NT2/D1 (cell line): ENCODE measurements at regions not wholly inside any gene's neighbourhood (a gene's known extent, or its start where the extent isn't known, plus 50 kb on each side); places are given as distances from the start of the nearest gene placed in this dataset.

Experiments
- DNase-seq: peaks from one replicate; pipeline ENCODE4 v3.0.0-alpha.2; 2011; ENCODE audit warnings: low read depth, low spot score
- H3K27me3 ChIP-seq: 2 replicates; pipeline ENCODE4 v1.6.0; 2011; ENCODE audit warnings: mild to moderate bottlenecking; ENCODE audit not compliant: insufficient read length, insufficient read depth
- H3K36me3 ChIP-seq: 2 replicates; pipeline ENCODE4 v1.6.1; 2011; ENCODE audit warnings: mild to moderate bottlenecking, low read length, mixed read lengths; ENCODE audit not compliant: insufficient read depth, insufficient read length
- H3K4me1 ChIP-seq: 2 replicates; pipeline ENCODE4 v1.5.1; 2011; ENCODE audit not compliant: insufficient read depth, insufficient read length
- H3K4me3 ChIP-seq: 2 replicates; pipeline ENCODE4 v1.5.1; 2011; ENCODE audit warnings: low read depth; ENCODE audit not compliant: insufficient read length
- H3K9ac ChIP-seq: 2 replicates; pipeline ENCODE4 v1.6.0; 2011; ENCODE audit warnings: low read depth; ENCODE audit not compliant: insufficient read length
- H3K9me3 ChIP-seq: 2 replicates; pipeline ENCODE4 v1.5.1; 2011; ENCODE audit warnings: mild to moderate bottlenecking, low read length; ENCODE audit not compliant: insufficient read depth
- SUZ12 ChIP-seq: IDR thresholded peaks from 2 replicates; pipeline ENCODE4 v1.6.1; 2011; ENCODE audit not compliant: insufficient read length, insufficient read depth; ENCODE audit errors: extremely low read depth
- YY1 ChIP-seq: IDR thresholded peaks from 2 replicates; pipeline ENCODE4 v1.6.1; 2011; ENCODE audit not compliant: insufficient read length, insufficient read depth
- ZNF274 ChIP-seq: IDR thresholded peaks from 2 replicates; pipeline ENCODE4 v1.6.1; 2011; ENCODE audit warnings: mild to moderate bottlenecking, low read depth, low read length

DNA sequence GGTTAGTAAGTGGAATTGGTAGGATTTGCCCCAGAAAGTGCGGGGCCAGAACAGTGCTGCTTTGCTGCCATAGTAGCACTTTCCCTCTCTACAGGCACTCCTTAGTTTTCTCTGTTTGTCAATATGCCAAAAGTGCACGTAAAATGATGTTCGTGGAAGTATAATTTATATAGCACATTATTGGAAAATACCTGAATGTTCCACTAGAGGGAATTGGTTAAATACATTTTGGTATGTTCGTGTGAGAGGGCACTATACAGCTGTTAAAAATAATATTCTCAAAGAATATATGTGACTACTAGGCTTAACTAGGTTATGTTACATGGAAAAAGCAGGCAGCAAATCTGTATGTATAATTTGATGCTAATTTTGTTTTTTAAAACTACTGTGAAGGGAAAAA, 184.0 kb upstream of the GDNF start:
- DNase-seq = no peak

DNA sequence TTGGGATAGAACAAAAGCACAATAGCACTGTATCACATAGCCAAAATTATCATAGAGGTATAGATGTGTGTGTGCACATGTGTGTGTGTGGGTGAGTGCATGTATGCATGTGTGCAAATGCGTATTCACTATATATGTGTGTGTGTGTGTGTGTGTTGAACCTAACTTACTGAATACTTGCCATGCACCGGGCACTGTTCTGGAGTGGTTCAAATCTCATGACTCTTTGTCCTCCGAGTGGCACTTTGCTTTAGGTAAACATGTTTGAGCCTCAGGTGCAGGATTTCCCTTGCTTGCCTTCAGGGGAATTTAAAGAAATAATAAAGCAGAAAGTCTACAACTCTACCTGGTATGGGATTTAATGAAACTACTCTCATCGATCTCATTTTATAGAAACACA, 183.5 kb upstream of the GDNF start:
- no peaks in the 10 kb centered on the region for H3K4me1 ChIP-seq
- H3K9me3 ChIP-seq = no peaks in the 10 kb centered on the region; the same call in 1 of the 2 replicates
- H3K36me3 ChIP-seq = no peaks in the 10 kb centered on the region
- no peaks in the 10 kb centered on the region for H3K27me3 ChIP-seq
- DNase-seq = no peak
- no peak overlapping the region for H3K4me3 ChIP-seq
- no peak for TF ChIP-seq SUZ12
- no peak for TF ChIP-seq ZNF274
- TF ChIP-seq YY1 = no peak
- H3K9ac ChIP-seq = no peak overlapping the region

More for the DNA sequence above, 184.0 kb upstream of the GDNF start:
- Histone ChIP-seq H3K9ac (no peak overlapping the region), H3K27me3 (no peaks in the 10 kb centered on the region), H3K36me3 (no peaks in the 10 kb centered on the region), H3K9me3 (peaks cover 2% of the 10 kb centered on the region; the same call in 1 of the 2 replicates), H3K4me1 (no peaks in the 10 kb centered on the region), H3K4me3 (no peak overlapping the region)
- TF ChIP-seq YY1 = no peak
- TF ChIP-seq SUZ12 = no peak
- no peak for TF ChIP-seq ZNF274

- H3K27me3 ChIP-seq = no peaks in the 10 kb centered on the region
- H3K4me3 ChIP-seq = no peak overlapping the region
- TF ChIP-seq ZNF274 (no peak), SUZ12 (no peak), YY1 (no peak)
- H3K9ac ChIP-seq = no peak overlapping the region
- no peaks in the 10 kb centered on the region for H3K36me3 ChIP-seq
- H3K4me1 ChIP-seq = no peaks in the 10 kb centered on the region
- no peaks in the 10 kb centered on the region for H3K9me3 ChIP-seq
- DNase-seq = no peak
Measured at GRCh38 chr5:38022631-38023030, 182.8 kb upstream of the GDNF start.

- TF ChIP-seq ZNF274 (no peak), SUZ12 (no peak), YY1 (no peak)
- Histone ChIP-seq H3K9ac (no peak overlapping the region), H3K4me3 (no peak overlapping the region), H3K27me3 (no peaks in the 10 kb centered on the region), H3K4me1 (no peaks in the 10 kb centered on the region), H3K9me3 (no peaks in the 10 kb centered on the region), H3K36me3 (no peaks in the 10 kb centered on the region)
- DNase-seq = no peak
Measured at GRCh38 chr5:38018016-38018415, 178.2 kb upstream of the GDNF start.

DNA sequence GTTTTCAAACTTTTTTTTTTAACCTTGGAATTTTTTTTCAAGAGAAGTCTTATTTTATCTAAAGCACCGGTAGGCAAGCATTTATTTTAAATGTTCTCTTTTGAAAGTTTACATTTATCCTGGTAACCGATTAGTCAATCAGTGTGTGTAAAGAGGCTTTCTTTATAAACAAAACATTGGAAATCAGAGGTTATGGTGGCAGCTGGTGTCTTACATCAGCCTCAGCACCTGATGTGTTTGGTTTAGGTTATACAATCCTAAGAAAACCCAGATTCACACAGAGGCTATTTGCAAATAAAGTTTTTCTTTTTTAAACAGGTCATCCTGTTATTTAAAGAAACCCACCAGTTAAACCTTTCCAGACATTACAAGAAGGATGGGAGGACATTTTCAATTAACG, 173.3 kb upstream of the GDNF start:
- Histone ChIP-seq H3K4me3 (no peak overlapping the region), H3K36me3 (no peaks in the 10 kb centered on the region), H3K9me3 (no peaks in the 10 kb centered on the region), H3K27me3 (no peaks in the 10 kb centered on the region), H3K9ac (no peak overlapping the region), H3K4me1 (no peaks in the 10 kb centered on the region)
- TF ChIP-seq ZNF274 (no peak), SUZ12 (no peak), YY1 (no peak)
- no peak for DNase-seq

DNA sequence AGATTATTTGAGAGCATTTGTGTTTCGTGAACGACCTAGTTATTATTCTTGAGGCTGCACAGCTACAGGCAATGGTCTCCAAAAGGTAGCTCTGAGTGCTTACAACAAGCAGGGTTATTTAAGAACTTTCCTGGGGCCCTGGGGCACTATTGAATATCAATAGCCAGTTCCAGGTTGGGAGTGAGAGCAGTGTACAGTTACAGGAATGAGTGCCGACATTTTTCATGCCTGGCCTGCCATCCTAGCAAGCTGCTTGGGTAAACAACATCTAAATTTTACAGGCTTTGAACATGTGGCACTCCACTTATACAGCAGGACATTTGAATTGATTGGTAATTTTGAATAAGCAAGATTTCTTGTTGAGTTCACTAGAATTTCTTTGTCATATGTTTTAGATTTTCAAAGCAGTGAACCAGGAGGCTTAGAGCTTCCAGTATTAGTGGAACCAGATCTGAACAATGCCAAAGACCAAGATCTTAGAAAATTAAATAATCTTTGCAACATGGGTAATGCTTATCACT, 171.9 kb upstream of the GDNF start:
- H3K9ac ChIP-seq = no peak overlapping the region
- no peak for DNase-seq
- no peak for TF ChIP-seq ZNF274
- no peak for TF ChIP-seq SUZ12
- no peak for TF ChIP-seq YY1

DNA sequence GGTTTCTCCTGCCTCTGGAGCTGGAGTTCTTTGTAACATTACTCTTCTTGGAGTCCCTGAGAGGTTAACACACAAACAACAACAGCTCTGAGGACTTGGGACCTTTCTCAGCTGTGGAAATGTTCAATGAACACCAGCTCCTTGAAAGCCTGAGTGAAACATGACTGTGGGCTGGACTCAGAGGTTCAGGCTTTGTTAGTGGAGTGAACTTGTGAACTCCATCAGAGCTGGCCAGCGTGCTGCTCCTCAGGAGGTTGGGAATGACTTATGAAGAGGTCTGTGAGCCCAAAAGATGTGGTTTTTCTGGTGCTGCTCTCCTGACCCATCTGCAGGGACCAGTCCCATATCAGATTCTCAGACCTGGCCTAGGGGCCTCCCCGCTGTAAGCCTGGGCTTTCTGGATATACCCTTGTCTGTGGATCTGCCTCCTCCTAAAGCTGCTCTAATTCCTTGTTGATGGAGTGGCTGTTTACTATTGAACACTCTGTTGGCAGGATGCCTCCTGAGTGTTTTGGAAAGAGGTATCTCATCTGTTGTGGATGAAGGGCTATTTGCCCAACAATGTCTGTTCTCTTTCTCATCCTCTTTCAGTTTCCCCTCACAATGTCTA, 170.0 kb upstream of the GDNF start:
- no peak overlapping the region for H3K4me3 ChIP-seq
- TF ChIP-seq YY1 (no peak), SUZ12 (no peak), ZNF274 (no peak)
- no peaks in the 10 kb centered on the region for H3K36me3 ChIP-seq
- no peaks in the 10 kb centered on the region for H3K9me3 ChIP-seq
- no peak overlapping the region for H3K9ac ChIP-seq
- no peak for DNase-seq
- no peaks in the 10 kb centered on the region for H3K4me1 ChIP-seq
- H3K27me3 ChIP-seq = no peaks in the 10 kb centered on the region

More for the DNA sequence above, 171.9 kb upstream of the GDNF start:
- no peaks in the 10 kb centered on the region for H3K9me3 ChIP-seq
- H3K27me3 ChIP-seq = no peaks in the 10 kb centered on the region
- H3K4me1 ChIP-seq = no peaks in the 10 kb centered on the region
- H3K4me3 ChIP-seq = no peak overlapping the region
- no peaks in the 10 kb centered on the region for H3K36me3 ChIP-seq
